ENCODE measurements at regions not wholly inside any gene's neighbourhood (a gene's known extent, or its start where the extent isn't known, plus 50 kb on each side); places are given as distances from the start of the nearest gene placed in this dataset.

DNA sequence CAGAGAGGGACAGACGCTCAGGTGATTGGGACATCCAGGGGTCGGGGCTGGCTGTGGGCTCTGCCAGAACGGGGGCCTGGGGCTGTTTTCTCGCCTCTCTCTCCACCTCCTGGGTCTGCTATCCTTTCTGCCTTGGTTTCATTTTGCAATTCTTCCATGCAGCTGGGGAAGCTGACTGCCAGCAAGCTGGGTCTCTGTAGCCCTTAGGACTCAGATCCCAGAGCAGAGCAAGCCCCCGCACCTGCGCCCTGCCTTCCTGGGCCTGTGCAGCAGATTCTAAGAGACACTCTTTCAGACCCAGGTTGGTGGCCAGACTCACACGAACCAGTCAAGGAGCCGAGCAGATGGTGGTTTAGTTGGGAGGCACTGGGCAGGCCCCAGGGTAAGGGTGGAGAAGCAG lies 59.1 kb upstream of the GRPEL1 start:
- H3K27me3 ChIP-seq (ENCODE audit: control insufficient read depth, insufficient read depth, low read length, poor library complexity, severe bottlenecking) = no peaks in the 10 kb centered on the region
- H3K36me3 ChIP-seq (ENCODE audit: control insufficient read depth, insufficient read depth, low read length) = no peaks in the 10 kb centered on the region
- no peak overlapping the region for H3K4me3 ChIP-seq (ENCODE audit: insufficient read depth, low read depth, low read length)
- no peaks in the 10 kb centered on the region for H3K4me1 ChIP-seq (ENCODE audit: control insufficient read depth, insufficient read depth, low read length)
- 91 to 92% methylated on average over 8 of the region's 8 CpGs for WGBS, 2 experiments
- H3K27ac ChIP-seq (ENCODE audit: insufficient read depth, low read depth, low read length, poor library complexity, severe bottlenecking) = no peak overlapping the region
- H3K9me3 ChIP-seq (ENCODE audit: control insufficient read depth, low read length) = no peaks in the 10 kb centered on the region

DNA sequence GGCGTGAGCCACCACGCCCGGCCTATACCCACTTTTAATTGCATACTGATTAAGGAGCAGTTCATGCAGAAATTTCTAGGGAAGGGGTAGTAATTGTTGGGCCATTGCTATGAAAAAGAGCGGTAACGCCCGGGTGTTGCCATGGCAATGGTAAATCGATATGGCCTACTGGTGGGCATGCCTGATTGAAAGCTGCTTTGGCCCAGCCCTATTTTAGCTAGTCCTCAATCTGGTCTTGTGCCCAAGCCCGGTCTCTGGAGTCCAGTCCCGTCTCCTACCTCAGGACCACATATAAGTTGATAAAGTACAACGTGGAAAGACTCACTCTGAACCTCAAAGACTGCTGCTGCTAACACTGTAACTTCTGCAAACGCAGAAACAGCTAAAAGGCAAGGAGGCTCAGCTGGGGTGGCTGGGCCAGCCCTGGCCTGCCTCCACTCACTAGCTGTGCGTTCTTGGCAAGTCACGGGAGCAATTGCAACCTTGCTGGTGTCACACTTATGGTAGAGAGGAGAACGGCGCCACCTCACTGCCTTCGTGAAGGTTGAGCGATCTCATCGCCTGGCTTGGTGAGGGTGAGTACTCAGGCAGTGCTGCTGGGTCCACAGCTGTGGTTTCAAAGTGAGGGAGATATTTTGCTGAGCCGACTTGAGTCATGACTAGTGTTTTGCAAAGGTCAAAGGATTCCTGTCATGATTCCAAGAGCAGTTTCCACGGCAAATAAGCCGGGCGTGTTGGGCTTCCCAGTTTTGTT lies 57.0 kb upstream of the GRPEL1 start:
- Histone ChIP-seq H3K4me3 (ENCODE audit: insufficient read depth, low read depth, low read length) (no peak overlapping the region), H3K4me1 (ENCODE audit: control insufficient read depth, insufficient read depth, low read length) (no peaks in the 10 kb centered on the region), H3K36me3 (ENCODE audit: control insufficient read depth, insufficient read depth, low read length) (no peaks in the 10 kb centered on the region), H3K9me3 (ENCODE audit: control insufficient read depth, low read length) (no peaks in the 10 kb centered on the region), H3K27ac (ENCODE audit: insufficient read depth, low read depth, low read length, poor library complexity, severe bottlenecking) (no peak overlapping the region), H3K27me3 (ENCODE audit: control insufficient read depth, insufficient read depth, low read length, poor library complexity, severe bottlenecking) (no peaks in the 10 kb centered on the region)
- 87% methylated on average over 22 of the region's 22 CpGs for WGBS, 2 experiments

GRCh38 chr4:7121866-7122653 lies 54.2 kb upstream of the GRPEL1 start:
- H3K4me3 ChIP-seq (ENCODE audit: insufficient read depth, low read depth, low read length) = no peak overlapping the region
- H3K4me1 ChIP-seq (ENCODE audit: control insufficient read depth, insufficient read depth, low read length) = no peaks in the 10 kb centered on the region
- WGBS, 2 experiments = 84% methylated on average over 24 of the region's 24 CpGs
- no peaks in the 10 kb centered on the region for H3K36me3 ChIP-seq (ENCODE audit: control insufficient read depth, insufficient read depth, low read length)
- no peak overlapping the region for H3K27ac ChIP-seq (ENCODE audit: insufficient read depth, low read depth, low read length, poor library complexity, severe bottlenecking)
- no peaks in the 10 kb centered on the region for H3K9me3 ChIP-seq (ENCODE audit: control insufficient read depth, low read length)
- H3K27me3 ChIP-seq (ENCODE audit: control insufficient read depth, insufficient read depth, low read length, poor library complexity, severe bottlenecking) = no peaks in the 10 kb centered on the region

- H3K9me3 ChIP-seq (ENCODE audit: control insufficient read depth, low read length) = no peaks in the 10 kb centered on the region
- no peak overlapping the region for H3K4me3 ChIP-seq (ENCODE audit: insufficient read depth, low read depth, low read length)
- H3K36me3 ChIP-seq (ENCODE audit: control insufficient read depth, insufficient read depth, low read length) = no peaks in the 10 kb centered on the region
- H3K27ac ChIP-seq (ENCODE audit: insufficient read depth, low read depth, low read length, poor library complexity, severe bottlenecking) = no peak overlapping the region
- no peaks in the 10 kb centered on the region for H3K27me3 ChIP-seq (ENCODE audit: control insufficient read depth, insufficient read depth, low read length, poor library complexity, severe bottlenecking)
- no peaks in the 10 kb centered on the region for H3K4me1 ChIP-seq (ENCODE audit: control insufficient read depth, insufficient read depth, low read length)
- WGBS, 2 experiments = 88 to 89% methylated on average over 15 of the region's 15 CpGs
These were observed 53.3 kb upstream of the GRPEL1 start for GRCh38 chr4:7121174-7121573.

GRCh38 chr4:7120341-7120740 lies 52.5 kb upstream of the GRPEL1 start:
- Histone ChIP-seq H3K27me3 (ENCODE audit: control insufficient read depth, insufficient read depth, low read length, poor library complexity, severe bottlenecking) (no peaks in the 10 kb centered on the region), H3K4me3 (ENCODE audit: insufficient read depth, low read depth, low read length) (no peak overlapping the region), H3K36me3 (ENCODE audit: control insufficient read depth, insufficient read depth, low read length) (no peaks in the 10 kb centered on the region), H3K9me3 (ENCODE audit: control insufficient read depth, low read length) (no peaks in the 10 kb centered on the region), H3K4me1 (ENCODE audit: control insufficient read depth, insufficient read depth, low read length) (no peaks in the 10 kb centered on the region), H3K27ac (ENCODE audit: insufficient read depth, low read depth, low read length, poor library complexity, severe bottlenecking) (no peak overlapping the region)
- 90 to 91% methylated on average over 8 of the region's 8 CpGs for WGBS, 2 experiments

GRCh38 chr4:7118013-7118832 lies 50.4 kb upstream of the GRPEL1 start:
- no peak overlapping the region for H3K4me3 ChIP-seq (ENCODE audit: insufficient read depth, low read depth, low read length)
- H3K27ac ChIP-seq (ENCODE audit: insufficient read depth, low read depth, low read length, poor library complexity, severe bottlenecking) = no peak overlapping the region
- H3K4me1 ChIP-seq (ENCODE audit: control insufficient read depth, insufficient read depth, low read length) = no peaks in the 10 kb centered on the region
- H3K36me3 ChIP-seq (ENCODE audit: control insufficient read depth, insufficient read depth, low read length) = no peaks in the 10 kb centered on the region
- H3K9me3 ChIP-seq (ENCODE audit: control insufficient read depth, low read length) = no peaks in the 10 kb centered on the region
- 89 to 90% methylated on average over 2 of the region's 2 CpGs for WGBS, 2 experiments
- no peaks in the 10 kb centered on the region for H3K27me3 ChIP-seq (ENCODE audit: control insufficient read depth, insufficient read depth, low read length, poor library complexity, severe bottlenecking)
